Ovary (tissue), 3 donors: ENCODE measurements at regions not wholly inside any gene's neighbourhood (a gene's known extent, or its start where the extent isn't known, plus 50 kb on each side); places are given as distances from the start of the nearest gene placed in this dataset.

Experiments
- POLR2A ChIP-seq: fragments of 450-650 bp; IDR thresholded peaks from one replicate; pipeline ENCODE4 v1.6.1; 2017; ENCODE audit warnings: antibody characterized with exemption, mild to moderate bottlenecking, moderate library complexity
- TF ChIP-seq, protein P1 (sequence below), 3 donors: fragments of 450-650 bp in 2 of 3; fragments of 200-600 bp in 1 of 3; IDR thresholded peaks; one replicate each; pipeline versions ENCODE4 v1.5.1 to v1.8.0; 2016 to 2022; ENCODE audit warnings: antibody characterized with exemption in 3 of 3, mild to moderate bottlenecking in 1 of 3
- donor health status: DM: no; HTN: no; CAD: no.

DNA sequence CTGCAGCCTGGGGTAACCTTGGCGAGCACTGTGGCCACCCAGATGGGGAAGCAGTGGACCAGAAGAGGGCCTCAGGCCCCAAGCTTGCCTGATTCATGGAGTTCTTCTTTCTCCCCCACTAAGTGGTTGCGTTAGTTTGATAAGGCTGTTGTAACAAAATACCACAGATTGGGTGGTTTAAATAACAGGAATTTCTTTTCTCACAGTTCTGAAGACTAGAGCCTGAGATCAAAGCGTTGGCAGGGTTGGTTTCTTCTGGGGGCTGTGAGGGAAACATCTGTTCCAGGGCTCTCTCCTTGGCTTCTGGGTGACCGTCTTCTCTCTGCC lies 105.7 kb upstream of the GATB start:
- TF ChIP-seq POLR2A, result no peak
- TF ChIP-seq, protein P1, sequence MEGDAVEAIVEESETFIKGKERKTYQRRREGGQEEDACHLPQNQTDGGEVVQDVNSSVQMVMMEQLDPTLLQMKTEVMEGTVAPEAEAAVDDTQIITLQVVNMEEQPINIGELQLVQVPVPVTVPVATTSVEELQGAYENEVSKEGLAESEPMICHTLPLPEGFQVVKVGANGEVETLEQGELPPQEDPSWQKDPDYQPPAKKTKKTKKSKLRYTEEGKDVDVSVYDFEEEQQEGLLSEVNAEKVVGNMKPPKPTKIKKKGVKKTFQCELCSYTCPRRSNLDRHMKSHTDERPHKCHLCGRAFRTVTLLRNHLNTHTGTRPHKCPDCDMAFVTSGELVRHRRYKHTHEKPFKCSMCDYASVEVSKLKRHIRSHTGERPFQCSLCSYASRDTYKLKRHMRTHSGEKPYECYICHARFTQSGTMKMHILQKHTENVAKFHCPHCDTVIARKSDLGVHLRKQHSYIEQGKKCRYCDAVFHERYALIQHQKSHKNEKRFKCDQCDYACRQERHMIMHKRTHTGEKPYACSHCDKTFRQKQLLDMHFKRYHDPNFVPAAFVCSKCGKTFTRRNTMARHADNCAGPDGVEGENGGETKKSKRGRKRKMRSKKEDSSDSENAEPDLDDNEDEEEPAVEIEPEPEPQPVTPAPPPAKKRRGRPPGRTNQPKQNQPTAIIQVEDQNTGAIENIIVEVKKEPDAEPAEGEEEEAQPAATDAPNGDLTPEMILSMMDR (IDR thresholded peaks at IDR 0.05), result no peak
